GM21526 (cell line): ENCODE measurements at regions not wholly inside any gene's neighbourhood (a gene's known extent, or its start where the extent isn't known, plus 50 kb on each side); places are given as distances from the start of the nearest gene placed in this dataset.

Source experiments
- ATAC-seq: cut with Tn5 transposase; IDR thresholded peaks from one replicate; pipeline ENCODE4 v1.9.1; 2021; ENCODE audit warnings: moderate library complexity; ENCODE audit not compliant: unreplicated experiment, low FRiP score

- ATAC-seq, result no peak
Measured at GRCh38 chr4:16969696-16970135, 71.3 kb upstream of the LDB2 start.

- ATAC-seq, result no peak
Measured at GRCh38 chr4:16967722-16968121, 69.3 kb upstream of the LDB2 start.

- no peak for ATAC-seq
Measured at GRCh38 chr4:16959305-16959704, 60.9 kb upstream of the LDB2 start.

- no peak for ATAC-seq
Measured at GRCh38 chr4:16952896-16953630, 54.6 kb upstream of the LDB2 start.

- ATAC-seq, result no peak
Measured at GRCh38 chr4:16952462-16952871, 54.0 kb upstream of the LDB2 start.
